Vagina (tissue), 2 donors: ENCODE measurements at regions not wholly inside any gene's neighbourhood (a gene's known extent, or its start where the extent isn't known, plus 50 kb on each side); places are given as distances from the start of the nearest gene placed in this dataset.

ENCODE experiments used
- POLR2A ChIP-seq, 2 donors: fragments of 450-650 bp; IDR thresholded peaks; one replicate each; pipeline ENCODE4 v1.6.1; 2017; ENCODE audit warnings: antibody characterized with exemption in 2 of 2, mild to moderate bottlenecking in 2 of 2, moderate library complexity in 2 of 2
- POLR2AphosphoS5 ChIP-seq, 2 donors: sonication (generic); formaldehyde crosslinking; IDR thresholded peaks; one replicate each; pipeline ENCODE4 v1.9.0; 2017; ENCODE audit warnings: antibody characterized with exemption in 2 of 2, mild to moderate bottlenecking in 2 of 2, low read depth in 1 of 2; ENCODE audit not compliant: insufficient read depth in 1 of 2
- TF ChIP-seq, protein P1 (sequence below), 3 experiments: fragments of 450-650 bp in 2 of 3; fragments of 200-600 bp in 1 of 3; sonication (generic) in 1 of 3; IDR thresholded peaks; one replicate each; pipeline ENCODE4 v1.5.1; 2017 to 2019; ENCODE audit warnings: antibody characterized with exemption in 3 of 3, mild to moderate bottlenecking in 2 of 3, moderate library complexity in 2 of 3

DNA sequence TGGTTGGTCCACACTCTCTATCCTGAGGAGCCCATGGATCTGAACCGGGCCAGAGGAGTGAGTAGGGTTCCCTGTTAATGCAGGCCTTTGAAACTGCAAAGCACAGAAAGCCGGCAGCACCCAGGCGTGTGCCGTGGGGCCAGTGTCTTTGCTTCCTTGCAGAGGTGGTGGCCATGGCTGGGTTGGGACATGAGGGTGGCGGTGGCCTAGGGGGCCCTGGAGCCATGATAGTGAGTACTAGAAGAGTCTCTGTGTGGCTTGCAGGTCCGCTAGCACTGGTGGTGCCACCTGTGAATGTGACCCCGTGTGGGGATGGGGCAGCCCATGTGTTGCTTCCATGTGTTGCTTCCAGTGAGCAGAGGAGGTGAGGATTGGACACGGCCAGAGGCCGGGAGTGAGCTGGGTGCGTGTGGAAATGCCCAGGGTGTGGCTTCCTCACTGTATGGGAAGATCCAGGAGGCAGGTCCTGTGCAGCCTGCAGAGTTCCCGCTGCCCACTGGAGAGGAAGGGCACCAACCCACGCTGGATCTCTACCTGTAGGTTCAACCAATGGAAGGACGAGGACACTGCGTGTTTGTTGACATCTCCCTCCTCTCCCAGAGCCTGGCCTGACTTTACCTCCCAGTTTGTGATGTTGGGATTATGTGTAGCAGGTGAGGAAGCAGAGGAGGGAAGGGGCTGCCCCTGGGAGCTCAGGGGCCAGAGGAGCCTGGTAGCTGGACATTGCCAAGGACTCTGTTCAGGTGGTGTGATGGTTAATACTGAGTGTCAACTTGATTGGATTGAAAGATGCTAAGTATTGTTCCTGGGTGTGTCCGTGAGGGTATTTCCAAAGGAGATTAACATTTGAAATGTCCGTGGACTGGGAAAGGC, 796.6 kb downstream of the TBC1D22A start:
- TF ChIP-seq, protein P1, sequence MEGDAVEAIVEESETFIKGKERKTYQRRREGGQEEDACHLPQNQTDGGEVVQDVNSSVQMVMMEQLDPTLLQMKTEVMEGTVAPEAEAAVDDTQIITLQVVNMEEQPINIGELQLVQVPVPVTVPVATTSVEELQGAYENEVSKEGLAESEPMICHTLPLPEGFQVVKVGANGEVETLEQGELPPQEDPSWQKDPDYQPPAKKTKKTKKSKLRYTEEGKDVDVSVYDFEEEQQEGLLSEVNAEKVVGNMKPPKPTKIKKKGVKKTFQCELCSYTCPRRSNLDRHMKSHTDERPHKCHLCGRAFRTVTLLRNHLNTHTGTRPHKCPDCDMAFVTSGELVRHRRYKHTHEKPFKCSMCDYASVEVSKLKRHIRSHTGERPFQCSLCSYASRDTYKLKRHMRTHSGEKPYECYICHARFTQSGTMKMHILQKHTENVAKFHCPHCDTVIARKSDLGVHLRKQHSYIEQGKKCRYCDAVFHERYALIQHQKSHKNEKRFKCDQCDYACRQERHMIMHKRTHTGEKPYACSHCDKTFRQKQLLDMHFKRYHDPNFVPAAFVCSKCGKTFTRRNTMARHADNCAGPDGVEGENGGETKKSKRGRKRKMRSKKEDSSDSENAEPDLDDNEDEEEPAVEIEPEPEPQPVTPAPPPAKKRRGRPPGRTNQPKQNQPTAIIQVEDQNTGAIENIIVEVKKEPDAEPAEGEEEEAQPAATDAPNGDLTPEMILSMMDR (IDR thresholded peaks at IDR 0.05) = no peak
- TF ChIP-seq POLR2AphosphoS5 (IDR thresholded peaks at IDR 0.05; ENCODE audit: insufficient read depth in 1 of 2, low read depth in 1 of 2) = no peak
- TF ChIP-seq POLR2A (IDR thresholded peaks at IDR 0.05) = no peak
